NCI-H1417 (cell line): ENCODE measurements at regions not wholly inside any gene's neighbourhood (a gene's known extent, or its start where the extent isn't known, plus 50 kb on each side); places are given as distances from the start of the nearest gene placed in this dataset.
"Not testable (repeated sequence)": the region's sequence is repeated elsewhere in the genome, so short reads cannot be mapped to it uniquely, and the experiment has no call there.

Experiments
- DNase-seq, 3 experiments: peaks; one replicate each; lab custom pipeline; 2025; lab: John Stamatoyannopoulos, UW

DNA sequence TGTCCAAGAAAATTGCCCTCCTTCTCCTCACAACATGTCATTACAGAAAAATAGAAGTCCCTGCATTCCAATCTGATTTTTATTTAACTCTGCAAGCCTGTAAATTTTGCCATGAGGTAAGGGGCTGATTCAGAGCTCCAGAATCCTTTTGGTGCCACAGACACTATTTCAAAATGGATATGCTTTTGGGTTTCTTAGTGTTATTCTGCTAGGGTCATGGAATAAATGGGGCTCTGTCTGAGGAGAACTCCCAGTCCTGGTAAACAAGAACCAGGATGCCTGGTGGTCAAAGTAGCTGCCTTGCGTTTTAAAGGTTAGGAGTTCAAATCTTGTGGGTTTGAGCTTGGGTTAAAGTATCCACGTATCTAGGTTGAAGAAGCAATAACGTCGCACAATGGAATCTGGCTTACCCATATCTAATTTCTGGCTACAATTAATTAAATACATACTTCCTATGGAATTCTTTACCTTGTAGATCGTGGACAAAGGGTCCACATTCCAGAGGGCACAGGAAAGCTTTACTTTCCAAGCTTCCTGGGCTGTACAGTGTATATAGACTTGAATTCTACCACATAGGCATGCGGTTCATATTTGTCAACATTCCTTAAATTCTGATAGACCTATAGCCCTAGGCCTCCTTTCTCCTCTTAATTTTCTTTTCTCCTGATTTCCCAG is 98.0 kb upstream of the CDC42BPA start:
- DNase-seq = no peak

DNA sequence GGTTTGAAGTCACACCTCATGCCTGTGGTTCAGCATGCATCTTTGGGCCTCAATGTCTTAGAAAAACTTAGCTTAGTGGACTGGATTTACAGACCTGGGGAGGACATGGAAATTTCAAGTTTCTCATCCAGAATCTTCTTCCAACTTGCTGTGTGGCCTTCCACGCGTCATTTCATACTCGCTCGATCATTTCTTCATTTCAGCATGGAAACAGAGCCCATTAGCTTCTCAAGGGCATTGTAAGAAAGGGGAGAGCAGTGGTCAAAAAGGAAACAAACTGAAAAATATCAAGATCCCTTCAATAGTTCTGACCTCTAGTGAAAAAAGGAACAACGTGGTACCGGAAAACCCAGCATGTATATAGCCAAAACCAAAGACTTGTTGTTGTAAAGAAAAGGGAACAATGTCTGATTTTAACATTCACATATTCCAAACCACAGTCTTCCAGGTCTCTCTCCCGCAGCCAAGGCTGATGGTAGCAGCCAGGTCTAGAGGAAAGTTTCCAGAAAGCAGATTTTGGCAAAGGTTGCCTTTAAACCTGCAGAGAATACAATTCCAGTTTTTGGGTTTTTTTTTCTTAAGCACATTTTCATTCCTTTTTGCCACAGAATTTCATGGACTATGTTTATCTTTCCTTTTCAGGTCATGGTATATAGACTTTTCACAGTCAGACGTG is 97.0 kb upstream of the CDC42BPA start:
- DNase-seq = no peak

DNA sequence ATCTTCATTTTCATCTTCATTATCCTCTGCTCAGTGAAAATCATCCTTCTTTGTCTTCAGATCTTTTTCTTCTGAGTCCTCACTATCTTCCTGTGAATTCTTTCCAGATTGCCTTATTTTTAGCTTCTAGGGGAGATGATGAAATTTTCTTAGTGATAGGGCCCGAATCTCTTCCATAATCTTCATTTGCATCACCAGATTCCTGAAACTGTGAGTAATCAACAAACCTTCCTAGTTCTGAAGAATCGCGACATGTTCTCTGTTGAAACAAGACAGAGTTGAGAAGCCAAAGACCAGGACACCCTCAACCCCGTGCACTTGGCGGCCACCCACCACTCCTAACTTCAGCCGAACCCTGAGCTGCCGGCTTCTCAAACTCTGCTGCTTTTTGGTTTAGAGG is 92.8 kb upstream of the CDC42BPA start:
- DNase-seq = no peak

DNA sequence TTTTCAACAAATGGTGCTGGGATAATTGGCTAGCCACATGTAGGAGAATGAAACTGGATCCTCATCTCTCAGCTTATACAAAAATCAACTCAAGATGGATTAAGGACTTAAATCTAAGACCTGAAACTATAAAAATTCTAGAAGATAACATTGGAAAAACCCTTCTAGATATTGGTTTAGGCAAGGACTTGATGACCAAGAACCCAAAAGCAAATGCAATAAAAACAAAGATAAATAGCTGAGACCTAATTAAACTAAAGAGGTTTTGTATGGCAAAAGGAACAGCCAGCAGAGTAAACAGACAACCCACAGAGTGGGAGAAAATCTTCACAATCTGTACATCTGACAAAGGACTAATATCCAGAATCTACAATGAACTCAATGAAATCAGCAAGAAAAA is 88.0 kb upstream of the CDC42BPA start:
- DNase-seq = not testable (repeated sequence)

DNA sequence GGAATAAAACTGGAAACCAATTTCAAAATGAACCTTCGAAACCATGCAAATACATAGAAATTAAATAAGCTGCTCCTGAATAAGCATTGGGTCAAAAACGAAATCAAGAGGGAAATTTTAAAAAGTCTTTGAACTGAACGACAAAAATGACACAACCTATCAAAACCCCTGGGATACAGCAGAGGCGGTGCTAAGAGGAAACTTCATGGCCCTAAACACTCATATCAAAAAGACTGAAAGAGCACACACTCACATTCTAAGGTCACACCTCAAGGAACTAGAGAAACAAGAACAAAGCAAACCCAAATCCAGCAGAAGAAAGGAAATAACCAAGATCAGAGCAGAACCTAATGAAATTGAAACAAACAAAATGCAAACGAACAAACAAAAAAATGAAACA is 85.2 kb upstream of the CDC42BPA start:
- DNase-seq = no peak

DNA sequence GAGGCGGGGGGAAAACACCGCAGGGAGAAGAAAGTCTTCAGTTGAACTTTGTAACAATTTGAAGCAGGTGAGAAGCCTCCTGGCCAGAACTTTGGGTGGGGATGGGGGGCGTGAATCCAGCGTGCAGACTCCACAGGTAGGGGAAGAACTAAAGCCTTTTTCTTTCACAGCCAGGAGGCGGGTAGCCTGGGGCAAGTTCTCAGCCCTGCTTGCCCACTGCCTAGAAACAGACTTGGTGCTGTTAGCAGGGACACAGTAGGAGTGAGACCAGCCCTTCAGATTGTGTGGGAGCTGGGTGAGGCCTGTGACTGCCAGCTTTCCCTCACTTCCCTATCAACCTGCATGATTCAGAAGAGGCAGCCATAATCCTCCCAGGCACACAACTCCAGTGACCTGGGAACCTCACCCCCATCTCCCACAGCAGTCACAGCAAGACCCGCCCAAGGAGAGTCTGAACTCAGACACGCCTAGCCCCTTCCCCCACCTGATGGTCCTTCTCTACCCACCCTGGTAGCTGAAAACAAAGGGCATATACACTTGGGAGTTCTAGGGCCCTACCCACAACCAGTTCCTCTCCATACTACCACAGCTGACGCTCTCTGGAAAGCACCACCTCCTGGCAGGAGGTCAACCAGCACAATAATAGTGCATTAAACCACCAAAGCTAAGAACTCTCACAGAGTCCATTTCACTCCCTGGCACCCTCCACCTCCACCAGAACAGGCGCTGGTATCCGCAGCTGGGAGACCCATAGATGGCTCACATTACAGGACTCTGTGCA is 83.5 kb upstream of the CDC42BPA start:
- no peak for DNase-seq

DNA sequence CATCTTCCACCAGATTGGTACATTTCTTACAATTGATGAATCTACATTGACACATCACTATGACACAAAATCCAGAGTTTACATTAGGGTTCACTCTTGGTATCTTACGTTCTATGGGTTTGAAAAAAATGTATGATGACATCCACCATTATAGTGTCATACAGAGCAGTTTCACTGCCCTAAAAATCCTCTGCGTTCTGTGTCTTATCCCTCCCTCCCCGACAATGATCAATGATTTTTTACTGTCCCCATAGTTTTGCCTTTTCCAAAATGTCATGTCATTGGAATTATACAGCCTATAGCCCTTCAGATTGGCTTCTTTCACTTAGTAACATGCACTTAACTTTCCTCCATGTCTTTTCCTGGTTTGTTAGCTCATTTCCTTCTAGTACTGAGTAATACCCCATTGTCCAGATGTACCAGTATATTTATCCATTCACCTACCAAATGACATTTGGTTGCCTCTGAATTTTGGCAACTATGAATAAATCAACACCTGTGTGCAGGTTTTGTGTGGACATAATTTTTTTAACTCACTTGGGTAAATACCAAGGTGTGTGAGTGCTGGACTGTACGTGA is 80.9 kb upstream of the CDC42BPA start:
- DNase-seq = no peak

DNA sequence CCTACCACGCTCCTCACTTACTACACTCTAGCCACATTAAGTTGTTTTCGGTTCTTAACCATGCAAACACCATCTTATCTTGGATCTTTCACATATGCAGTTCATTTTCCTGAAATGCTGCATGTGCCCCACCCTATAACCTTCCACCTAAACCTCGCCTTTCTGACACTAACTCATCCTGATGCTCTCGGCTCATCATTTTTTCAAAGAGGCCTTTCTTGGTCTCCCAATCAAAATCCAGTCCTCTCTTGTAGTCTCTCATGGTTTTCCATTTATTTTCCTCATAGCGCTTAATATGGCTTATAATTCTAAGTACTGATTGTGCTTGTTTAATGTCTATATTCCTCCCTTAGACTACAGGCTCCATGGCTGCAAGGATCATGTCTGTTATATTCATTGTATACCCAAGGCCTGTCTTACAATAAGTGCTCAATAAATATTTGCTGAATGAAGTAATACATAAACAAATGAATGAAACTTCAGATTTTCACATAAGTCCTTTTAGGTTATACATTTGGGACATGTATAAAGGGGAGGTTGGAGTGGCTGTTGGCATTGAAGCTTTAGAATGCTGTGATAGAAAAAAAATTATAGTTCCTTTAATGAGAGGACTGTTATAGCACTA is 79.2 kb upstream of the CDC42BPA start:
- no peak for DNase-seq

DNA sequence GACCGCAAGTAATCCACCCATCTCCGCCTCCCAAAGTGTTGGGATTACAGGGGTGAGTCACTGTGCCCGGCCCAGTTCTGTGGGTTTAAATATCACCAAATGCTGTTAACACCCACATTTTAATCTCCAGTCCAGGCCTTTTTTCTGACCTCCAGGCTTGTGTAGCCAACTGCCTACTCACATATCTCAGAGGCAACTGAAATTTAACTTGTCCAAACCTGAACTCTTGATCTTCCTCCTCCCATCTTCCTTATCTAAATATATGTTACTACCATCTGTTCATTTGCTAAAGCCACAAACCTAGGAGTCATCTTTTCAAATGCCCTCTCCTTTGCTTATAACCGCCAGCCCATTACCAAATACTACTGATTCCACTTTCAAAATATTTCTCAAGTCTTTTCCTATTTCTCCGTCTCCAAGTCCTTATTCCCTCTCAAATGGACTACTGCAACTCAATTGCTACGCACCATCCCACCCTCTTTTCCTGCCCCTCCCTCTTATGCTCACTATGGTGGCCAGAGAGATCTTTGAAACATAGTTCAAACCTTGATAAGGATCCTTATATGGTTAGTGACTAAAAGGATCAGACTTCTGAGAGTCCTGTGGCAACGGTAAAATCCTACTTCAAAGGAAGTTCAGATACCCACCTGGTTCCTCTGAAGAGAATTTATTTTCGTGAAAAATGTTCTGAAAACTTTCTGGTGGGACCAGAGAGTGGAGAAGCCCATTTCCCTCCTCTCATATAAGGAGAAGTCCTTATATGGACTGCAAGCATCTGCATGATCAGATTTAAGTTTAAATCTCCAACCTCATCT is 78.5 kb upstream of the CDC42BPA start:
- no peak for DNase-seq

DNA sequence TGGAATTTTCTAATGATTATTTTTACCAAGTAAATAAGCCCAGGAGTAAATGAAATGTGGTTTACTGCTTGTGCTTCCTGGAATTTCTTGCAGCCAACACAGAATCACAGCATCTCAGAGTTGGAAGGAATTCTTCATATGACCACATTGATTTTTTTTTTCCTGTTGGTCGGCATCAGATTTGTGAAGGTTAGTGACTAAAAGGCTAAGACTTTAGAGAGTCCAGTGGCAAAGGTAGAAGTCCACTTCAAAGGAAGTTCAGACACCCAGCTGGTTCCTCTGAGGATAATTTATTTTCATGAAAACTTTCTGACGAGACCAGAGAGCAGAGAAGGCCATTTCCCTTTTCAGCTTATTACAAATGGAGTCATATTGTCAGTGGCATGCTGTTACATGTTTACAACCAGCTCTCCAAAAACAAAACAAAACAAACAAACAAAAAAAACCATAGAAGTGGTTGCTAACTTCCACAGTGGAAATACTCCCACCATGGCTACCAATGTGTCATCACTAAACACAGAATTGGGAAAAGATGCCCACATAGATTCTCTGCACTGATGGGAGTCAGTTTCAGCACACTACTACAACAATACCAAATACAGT is 77.2 kb upstream of the CDC42BPA start:
- DNase-seq = no peak

DNA sequence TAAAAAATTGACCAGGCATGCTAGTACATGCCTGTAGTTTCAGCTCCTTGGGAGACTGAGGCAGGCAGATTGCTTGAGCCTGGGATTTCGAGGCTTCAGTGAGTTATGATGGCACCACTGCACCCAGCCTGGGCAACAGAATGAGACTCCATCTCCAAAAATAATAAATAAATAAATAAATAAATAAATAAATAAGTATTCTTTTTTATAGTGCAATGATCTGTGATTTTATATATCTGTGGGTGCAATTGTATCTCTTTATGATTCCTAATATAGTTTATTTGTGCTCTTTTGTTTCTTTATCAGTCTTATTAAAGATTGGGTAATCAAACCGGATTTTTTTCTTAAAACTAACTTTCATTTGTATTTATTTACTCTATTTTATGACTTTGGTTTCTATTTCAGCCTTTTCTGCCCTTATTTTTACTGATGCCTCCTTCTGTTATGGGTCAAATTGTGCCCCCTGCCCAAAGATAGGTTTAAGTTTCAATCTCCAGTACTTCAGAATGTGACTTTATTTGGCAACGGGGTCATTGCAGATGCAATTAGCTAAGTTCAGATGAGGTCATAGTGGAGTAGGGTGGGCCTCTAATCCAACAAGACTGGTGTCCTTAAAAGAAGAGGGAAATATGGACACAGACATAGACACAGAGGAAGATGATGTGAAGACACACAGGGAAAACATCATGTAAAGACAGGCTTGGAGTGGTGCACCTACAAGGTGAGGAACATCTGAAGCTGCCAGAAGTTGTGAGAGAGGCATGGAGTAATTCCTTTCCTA is 74.9 kb upstream of the CDC42BPA start:
- no peak for DNase-seq

DNA sequence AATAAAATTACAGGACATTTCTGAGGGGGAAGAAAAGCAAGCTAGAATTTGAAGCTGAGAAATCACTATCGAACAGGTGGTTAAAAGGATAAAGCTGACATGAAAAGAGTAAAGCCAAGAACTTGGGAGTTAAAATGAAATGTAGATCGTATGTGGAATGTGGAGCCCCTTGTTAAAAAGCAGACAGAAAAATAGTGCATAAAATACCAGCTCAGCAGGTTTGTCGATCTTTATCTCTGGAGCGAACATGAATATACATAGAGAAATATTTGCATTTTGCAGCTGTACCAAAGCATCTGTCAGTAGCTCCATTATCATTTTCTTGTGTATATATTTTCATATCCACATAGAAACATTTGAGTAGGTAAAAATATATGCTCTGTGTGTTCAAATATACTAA is 73.6 kb upstream of the CDC42BPA start:
- no peak for DNase-seq

DNA sequence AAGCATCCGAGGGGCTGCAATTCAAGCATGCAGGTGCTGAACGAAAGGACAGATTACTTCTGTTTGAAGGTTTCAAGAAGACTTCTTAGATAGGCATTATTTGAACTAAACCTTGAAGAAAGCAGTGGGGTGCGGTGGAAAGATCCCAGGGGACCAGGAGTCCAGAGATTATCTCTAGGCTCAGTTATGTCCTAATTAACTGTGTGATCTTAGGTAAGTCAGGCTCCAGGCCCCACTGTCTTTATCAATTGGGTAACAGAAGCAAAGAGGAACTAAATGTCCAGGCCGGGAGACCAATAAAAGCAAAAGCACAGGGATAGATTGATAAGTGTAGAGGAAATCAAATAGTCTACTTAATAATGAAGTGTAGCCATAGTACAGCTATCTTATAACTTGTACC is 72.9 kb upstream of the CDC42BPA start:
- no peak for DNase-seq

DNA sequence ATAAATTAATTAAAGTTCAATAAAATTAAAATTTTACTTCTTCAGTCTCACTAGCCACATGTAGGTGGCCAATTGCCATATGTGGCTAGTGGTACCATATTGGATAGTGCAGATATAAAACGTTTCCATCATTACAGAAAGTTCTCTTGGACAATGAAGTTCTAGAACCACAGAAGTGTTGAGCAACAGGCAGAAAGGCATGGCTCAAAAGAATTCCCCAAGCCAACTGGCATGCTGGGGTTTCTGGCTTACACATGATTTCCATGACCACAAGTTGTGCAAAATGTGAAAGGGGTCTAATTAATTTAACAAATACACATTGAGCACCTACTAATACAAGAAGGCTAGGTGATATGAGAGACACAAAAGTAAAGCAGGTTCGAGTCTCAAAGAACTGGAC is 72.2 kb upstream of the CDC42BPA start:
- DNase-seq = no peak

DNA sequence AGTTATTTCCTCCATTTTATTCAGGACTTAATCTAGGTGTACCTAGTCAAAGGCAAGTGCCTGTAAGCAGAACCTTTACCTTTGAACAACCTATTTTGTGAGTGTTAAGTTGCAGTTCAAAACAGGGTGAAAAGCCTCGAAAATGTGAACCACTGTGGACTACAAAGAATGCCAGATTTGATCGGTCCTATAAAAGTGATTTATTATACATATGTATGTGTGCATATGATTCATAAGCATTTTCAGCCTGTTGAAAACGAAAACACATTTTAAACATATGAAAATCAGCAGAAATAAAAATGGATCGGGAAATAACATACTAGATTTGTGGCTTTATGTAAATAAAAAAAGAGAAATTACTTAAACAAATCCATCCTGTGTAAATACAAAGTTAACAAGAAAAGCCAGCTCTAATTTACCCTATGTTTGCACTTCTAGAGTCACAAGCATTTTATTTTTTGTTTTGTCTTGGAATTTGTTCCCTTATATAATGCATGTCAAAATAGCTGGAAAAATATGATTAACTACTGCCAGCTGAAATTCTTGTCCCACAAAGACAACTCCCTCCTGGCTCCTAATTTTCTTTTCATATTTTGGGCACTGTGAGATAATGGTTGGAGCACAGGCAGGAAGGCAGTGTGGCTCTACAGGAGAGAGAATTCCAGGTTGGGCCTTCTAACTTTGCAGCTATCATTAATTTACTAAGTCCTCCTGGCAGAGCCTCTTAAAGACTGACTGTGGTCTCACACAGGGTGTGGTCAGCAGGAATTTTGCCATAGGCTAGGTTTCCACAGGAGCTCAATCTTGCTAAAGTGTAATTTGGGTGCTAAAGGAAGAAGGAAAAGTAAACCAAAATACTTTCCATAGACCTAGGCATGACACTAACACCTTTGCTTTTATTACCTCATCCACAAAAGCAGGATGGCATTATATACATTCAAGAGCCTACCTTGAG is 70.2 kb upstream of the CDC42BPA start:
- DNase-seq = no peak

DNA sequence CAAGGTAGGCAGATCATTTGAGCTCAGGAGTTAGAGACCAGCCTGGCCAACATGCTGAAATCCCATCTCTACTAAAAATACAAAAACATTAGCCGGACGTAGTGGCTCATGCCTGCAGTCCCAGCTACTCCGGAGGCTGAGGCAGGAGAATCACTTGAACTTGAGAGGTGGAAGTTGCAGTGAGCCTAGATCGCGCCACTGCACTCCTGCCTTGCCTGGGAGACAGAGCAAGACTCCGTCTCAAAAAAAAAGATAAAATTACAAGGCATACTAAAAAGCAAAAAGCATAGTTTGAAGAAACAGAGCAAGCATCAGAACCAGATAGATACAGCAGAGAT is 61.2 kb upstream of the CDC42BPA start:
- DNase-seq = no peak

DNA sequence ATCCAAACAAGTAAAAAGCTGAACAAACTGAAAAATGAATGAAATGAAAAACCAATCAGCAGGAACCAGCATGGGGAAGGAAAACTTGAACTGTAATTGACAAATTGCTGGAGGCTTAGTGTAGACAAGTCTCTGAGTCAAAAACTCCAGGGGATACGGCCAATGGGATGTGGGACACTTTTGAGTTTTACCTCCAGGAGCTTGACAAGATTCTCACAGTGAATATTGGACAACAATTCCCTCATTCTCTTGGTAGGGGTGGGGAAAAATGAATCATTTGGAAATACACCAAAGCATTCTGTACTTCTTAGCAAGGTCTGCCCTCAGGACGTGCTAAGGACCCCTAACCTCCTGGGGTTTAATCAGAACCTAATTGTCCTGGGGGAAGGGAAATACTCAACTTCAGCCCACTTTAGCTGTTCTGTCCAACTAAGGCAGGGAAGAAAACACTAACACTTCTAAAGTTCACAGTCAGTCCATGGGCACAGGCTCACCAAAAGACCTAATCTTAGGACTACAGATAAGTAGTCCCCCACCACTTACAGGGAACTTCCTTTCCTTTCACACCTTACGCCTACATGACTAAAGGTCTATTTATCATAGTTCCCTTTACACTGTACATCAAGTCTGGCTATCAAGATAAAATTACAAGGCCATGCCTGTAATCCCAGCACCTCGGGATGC is 60.7 kb upstream of the CDC42BPA start:
- DNase-seq = no peak

DNA sequence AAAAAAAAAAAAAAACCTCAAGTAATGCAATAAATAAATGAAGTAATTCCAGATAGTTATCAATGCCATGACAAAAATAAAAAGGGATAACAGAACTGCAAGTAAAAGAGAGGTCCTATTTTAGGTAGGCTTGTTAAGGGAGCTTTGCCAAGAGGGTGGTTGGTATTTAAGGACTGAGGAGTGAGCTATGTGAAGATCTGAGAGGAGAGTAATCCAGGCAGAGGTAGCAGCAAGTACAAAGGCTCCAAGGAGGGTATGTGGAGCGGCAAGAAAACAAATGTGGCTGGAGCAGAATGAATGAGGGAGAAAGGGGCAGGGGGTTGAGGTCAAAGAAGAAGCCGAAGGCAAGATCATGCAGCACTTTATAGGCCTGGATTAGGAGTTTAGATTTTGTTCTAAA is 59.9 kb upstream of the CDC42BPA start:
- DNase-seq = no peak

DNA sequence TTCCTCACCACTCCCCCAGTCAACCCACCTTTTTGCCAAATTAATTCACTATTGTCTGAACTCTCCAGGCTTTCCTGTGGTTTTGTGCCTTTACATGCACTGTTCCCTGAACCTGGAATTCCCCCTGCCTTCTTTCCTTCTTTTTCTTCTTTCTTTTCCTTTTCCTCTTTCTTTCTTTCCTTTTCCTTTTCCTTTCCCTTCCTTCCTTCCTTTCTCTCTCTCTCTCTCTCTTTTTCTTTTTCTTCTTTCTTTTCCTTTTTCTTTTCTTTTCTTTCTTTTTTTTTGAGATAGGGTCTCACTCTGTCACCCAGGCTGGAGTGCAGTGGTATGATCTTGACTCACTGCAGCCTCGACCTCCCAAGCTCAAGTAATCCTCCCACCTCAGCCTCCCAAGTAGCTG is 56.6 kb upstream of the CDC42BPA start:
- DNase-seq = no peak
